ENCODE measurements at regions not wholly inside any gene's neighbourhood (a gene's known extent, or its start where the extent isn't known, plus 50 kb on each side); places are given as distances from the start of the nearest gene placed in this dataset.

DNA sequence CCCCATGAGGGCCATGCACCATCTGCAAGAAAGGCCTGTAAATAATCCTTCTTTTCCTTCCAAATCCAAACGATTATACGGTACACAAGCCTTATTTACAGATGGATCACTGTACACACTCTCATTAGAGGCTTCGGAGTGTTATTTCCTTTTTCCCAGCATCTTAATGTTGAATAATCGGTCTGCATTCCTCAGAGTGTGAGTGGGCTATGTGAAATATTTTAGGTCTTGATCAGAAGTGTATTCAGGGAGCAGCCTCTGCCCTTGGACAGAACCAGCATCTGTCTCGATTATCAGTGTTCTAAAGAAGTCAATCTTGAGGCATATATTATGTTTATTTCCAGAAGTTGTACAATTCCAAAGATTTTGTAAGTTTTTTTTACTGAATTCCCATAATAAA is 340.6 kb downstream of the SEC23A start:
- peak; percentile 34 for DNase-seq

DNA sequence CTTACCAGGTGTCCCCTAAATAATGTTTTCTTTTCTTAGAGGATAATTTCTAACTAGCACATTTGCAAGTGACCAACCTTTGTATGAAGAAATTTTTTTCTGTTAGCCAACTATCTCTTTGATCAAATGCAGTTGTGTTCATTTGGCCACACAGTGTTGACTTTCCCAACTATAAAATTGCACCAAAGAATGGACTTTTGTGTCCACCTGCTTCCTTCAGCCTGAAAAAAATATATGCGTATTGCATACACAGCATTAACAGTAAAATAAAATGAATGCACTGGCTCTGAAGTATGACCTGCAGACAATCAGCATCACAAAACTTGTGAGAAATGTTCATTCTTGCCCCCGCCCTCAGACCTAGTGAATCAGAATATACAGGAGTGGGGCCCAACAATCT is 342.0 kb downstream of the SEC23A start:
- no peak for DNase-seq

DNA sequence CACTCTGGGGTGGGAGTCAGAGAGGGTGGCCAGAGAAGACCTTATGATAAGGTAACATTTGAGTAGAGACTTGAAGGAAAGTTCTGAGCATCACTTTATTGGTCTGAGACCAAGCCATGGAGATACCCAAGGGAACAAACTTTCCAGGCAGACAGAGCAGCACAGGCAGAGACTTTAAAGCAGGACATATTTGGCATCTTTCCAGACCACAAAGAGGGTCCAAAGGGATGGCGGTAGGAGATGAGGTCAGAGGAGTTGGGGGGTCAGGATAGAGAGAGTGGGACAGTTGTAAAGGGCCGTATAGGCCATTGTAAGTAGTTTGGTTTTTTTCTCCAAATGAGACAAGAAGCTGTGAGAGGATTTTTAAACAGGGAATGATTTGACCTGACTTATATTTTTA is 344.4 kb downstream of the SEC23A start:
- DNase-seq = peak; percentile 2

DNA sequence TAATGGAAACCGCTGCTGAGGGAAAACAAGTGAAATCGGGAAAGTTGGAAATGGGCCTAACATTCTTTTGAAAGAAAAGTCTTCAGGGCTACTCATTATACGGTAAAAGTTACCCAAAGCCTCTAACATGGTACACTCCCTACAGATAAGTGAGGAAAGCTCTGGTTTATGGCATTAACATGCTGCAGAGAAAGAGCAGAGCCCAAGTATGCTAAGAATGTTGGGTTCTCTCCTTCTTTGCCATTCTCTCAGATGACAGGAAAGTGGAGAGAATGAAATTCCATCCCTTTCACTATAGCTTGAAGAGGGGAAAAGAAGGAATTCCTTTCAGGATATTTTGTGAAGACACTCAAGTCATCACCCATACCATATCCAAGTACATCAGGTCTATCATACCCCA is 348.0 kb downstream of the SEC23A start:
- peak; percentile 32 for DNase-seq

DNA sequence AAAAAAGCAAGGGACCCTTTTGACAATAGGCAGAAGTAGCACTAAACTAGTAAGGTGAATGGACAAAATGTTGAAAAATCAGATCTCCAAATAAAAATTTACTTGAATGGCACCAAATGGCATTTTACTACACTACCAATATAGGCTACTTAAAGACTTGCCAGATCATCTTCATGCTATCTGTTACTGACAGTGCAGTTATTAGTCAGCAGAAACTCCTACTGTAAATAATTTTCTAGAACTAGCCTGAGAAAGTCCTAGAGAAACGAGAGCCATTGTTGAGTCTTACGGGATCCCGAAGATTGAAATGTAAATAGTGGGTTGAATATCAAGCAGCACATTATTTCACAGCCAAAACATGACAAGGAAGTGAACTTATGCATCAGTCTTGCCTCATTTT is 350.3 kb downstream of the SEC23A start:
- no peak for DNase-seq

DNA sequence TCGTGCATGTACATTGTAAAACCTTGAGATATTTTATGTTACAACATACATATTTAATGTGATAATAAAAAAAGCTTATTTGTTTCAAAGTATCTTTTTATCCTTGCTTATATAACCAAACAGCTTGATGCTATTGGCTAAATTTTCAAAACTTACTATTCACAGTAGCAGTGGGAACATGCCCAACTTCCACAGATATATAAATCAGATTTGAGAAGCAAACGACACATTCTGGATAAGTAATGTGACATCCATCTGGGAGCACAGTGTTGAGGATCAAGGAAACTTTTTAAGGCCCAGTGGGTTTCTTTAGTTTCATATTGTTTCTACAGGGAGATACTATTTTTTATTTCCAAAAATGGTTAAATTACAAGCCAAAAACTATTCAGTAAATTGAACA is 350.7 kb downstream of the SEC23A start:
- DNase-seq = no peak

DNA sequence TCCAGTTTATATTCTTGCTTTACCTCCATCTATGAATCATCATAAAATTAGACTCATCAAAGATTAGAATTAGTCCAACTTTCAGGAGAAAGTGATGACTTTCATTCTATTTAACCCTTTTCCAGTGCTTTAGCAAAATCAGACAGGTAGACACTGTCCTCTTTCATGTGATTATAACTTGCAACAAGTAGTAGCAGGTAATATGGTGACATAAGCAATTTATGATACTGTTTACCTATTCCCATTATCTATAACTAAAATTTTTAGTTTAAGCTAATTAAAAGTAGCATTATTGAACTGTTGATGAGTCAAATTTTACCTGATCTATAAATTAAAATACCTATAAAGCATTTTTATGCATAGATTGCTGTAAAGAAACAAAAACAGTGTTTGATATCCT is 351.6 kb downstream of the SEC23A start:
- DNase-seq = no peak

DNA sequence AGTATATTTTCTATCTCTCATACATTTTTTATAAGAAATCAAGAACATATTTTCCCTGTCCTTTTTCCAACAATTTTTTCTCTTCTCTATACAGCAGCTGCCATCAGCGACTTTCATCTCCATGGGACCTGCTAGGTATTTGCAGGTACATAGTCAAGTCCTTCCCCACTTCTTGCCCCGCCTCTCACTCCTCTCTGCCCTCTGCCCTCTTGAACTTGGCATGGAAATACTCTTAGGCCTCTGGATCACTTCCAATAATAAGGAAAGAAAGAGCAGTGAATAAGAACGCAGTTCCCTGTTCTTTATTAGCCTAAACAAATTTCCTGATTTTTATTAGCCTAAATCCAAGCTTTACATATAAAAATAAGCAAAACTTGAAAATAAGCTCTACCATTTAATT is 353.1 kb downstream of the SEC23A start:
- DNase-seq = no peak

DNA sequence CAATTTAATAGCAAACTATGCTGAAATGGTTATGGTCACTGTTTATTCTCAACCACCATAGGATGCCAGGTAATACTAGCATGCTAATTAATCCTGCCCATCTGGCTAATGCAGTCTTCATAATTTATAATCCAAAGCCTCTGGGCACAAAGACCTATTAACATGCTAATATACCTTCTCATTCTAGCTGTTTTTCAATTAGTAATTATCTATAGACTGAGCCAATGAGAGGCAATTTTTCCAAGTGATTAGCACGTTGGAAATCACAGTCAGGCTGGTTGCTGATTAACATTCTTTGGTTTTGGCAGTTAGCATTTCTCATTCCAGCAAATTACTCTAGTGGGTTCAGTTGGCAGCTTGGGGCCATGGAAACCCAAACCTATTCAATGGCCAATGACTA is 357.2 kb downstream of the SEC23A start:
- no peak for DNase-seq

DNA sequence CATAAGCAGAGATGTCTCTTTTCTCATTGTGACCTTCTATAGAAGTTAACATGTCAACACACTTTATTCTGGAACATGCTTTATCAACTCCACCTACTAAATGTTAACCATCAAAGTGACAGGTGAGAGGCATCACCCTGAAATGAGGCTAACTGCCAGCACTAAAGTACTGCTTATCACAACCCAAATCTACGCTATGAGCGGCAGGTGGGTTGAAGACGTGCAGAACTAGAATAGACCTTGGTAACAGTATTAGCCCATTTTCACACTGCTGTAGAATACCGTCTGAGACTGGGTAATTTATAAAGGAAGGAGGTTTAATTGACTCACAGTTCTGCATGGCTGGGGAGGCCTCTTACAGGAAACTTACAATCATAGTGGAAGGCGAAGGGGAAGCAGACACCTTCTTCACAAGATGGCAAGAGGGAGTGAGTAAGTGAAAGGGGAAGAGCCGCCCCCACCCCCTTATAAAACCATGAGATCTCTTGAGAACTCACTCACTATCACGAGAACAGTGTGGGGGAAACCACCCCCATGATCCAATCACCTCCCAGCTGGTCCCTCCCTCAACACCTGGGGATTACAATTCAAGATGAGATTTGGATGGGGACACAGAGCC is 359.0 kb downstream of the SEC23A start:
- DNase-seq = no peak

DNA sequence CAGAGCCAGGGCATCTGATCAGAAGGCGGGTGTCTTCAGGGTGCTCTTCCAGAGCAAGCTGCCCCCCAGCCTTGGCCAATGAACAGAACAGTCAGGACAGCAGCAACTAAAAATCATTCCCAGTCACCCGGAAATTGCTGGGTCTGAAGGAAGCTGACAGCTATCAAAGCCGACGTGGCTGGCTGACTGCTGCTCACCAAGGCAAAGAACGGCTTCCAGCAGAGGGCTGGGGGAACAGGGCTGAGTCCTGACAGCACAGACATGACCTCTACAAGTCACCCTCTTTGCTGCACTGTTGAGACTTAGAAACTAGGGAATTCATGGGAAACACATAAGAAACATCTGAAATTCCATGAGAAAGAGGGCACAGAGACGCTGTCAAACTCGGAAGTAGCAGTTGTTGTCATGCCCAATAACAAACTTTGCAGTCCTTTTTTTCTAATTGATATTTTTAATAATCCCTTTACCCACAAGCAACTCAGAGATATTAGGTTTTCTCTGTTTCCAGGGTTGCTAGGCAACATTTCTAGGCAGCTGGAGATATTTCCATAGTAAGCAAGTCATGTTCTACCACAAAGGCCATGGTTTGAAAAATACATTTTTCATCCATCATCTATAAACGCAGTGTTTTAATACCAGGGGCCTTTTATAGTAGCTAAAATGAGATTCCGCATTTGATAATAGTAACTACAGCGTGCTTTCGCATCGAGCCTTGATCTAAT is 365.2 kb downstream of the SEC23A start:
- no peak for DNase-seq

DNA sequence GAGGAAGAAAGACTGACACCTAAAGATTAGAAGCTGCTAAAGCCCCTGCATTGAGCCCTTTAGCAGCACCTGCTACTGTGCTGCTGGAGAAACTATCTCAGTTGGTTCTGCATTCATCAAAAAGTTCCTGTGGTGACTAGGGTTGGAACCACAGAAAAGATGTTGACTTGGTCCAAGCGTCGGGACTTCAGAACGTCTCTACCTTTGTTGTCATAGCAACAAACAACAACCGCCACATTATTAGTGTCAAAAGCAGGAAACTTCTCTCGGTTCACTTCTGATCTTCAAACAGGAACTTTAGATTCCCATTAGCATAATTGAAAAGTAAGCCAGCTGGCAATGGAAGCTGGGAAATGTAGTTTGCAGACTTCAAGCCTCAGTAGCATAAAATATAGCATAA is 368.0 kb downstream of the SEC23A start:
- no peak for DNase-seq

DNA sequence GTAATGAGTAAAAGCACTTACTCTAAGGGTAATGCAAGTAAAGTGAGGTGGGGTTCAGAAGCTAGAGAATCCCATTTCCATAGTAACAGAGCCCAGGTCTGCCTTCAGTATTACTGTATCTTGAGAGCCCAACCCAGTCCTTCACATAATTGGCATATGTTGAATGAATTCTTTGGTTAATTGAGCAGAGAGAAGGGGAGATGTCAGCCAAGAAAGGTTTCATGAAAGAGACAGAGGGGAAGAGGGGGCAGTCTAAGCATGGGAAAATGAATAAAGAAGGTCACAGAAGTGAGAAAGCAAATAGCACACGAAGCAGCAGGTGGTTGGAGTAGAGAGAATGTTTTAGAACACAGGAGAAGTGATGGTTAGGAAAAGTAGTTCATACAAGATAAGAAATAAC is 371.1 kb downstream of the SEC23A start:
- DNase-seq = no peak

DNA sequence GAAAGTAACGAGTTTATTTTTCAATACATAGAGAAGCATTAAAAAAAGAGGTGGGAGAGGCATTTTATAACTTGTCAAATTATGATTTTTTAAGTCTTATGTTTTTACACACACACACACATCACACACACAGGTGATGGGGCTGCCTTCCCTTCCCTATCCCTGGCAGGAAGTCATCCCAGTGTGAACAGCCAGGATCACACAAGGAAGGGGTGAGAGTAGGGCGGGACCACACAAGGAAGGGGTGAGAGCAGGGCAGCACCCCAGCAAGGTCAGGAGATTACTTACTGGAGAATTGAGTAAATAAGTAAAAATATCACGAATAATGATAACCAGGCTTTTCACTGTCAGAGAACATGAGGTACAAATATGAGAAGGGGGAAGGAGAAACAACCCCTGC is 372.6 kb downstream of the SEC23A start:
- DNase-seq = no peak

DNA sequence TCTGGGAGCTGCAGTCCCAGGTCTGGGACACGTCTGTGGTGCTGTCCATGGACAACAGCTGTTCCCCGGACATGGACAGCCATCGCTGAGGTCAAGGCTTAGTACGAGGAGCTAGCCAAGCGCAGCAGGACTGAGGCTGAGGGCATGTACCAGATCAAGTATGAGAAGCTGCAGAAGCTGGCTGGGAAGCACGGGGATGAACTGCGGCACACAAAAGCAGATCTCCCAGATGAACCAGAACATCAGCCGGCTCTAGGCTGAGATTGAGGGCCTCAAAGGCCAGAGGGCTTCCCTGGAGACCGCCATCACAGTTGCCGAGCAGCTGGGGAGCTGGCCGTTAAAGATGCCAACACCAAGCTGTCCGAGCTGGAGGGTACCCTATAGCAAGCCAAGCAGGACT is 375.3 kb downstream of the SEC23A start:
- no peak for DNase-seq

DNA sequence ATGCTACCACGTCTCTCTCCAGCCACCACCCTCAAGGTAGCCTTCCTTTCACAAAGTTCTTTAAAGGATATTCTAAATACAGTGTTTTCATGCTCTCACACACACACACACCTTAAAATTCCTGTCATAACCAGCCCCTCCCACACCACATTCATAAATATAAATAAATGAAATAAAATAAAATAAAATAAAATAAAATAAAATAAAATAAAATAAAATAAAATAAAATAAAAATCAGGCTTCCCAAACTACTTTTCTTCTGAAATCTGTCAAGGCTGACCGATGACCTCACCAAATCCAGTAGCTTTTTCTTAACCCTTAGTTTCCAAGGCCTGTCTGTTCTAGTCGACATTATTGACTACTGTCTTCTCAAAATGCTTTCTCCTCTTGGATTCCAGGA is 378.4 kb downstream of the SEC23A start:
- no peak for DNase-seq

DNA sequence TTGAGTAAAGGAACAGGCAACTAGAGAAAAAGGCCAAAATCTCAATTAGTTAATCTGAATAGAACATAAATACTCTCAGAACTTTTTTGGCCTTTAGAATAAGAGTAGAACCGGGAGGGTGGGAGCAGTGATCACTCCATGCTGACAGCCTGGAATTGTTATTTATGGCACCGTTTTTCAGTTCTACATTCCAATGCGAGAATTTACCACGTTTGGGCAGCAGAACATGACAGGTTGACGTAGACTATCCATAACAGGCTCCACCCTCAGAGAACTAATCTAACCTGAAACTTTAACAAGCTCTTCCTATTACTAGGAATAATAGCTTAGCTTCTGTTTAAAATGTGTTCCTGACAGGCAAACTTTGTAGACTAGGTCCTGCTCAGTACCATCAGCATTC is 379.1 kb downstream of the SEC23A start:
- peak; percentile 7 for DNase-seq

DNA sequence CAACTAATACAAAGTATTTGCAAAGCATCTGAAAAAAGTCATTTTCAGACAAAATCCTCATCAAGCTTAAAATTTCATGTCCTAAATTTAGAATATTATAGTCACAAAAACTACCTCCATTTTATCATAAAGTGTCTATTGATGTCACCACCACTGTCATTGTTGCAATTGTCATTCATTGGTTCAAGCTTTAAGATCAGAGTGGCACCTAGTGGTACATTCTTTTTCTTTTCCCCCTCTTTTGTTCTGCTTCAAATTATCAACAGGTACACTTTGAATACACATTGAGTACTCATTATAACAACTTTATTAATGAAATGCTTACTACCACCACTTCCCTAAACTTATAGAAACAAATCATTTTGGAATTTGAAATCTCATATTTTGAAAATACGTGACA is 379.8 kb downstream of the SEC23A start:
- no peak for DNase-seq

DNA sequence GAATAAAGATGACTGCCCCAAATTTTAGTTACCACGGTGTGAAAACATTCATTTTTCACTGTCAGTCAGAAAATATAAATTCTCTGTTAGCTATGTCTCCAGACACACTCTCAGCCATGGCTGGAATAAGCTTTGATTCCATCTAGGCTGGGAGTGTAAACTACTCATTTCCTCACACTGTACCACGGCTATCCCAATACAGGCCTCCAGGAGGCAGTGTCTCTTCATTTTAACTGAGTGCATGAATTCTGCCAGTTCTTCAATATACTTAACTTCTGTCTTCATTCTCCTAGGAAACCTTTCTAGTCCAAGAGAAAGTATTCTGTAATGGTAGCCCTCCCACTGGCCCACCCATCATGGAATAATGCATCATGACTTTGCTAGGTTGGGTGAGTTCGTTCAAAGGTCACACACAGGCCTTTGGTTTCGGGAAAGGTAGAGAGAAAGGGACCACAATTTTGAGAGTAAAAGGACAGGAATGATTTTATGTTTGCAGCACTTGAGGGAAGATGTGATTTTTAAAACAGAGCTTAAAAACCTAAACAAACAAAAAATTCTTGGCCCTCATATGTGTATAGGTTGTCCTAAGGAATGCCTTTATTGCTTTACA is 381.1 kb downstream of the SEC23A start:
- peak; percentile 56 for DNase-seq

DNA sequence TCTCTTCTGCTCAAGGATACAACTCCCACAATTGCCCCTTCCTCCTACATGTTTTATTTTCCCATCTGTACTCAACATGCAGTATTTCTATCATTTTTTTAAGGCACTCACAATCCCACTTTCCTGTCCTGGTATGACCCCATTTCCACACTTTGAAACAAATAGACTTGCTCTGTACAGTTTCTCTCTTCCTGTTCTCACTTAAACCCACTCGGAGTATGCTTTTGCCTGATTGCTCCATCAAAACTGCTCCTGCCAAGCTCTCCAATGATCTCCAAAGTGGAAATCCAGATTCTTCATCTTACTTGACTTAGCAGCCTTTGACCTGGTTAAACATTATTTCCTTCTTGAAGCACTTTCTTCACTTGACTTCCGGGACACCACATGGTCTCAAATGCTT is 384.5 kb downstream of the SEC23A start:
- DNase-seq = no peak

DNA sequence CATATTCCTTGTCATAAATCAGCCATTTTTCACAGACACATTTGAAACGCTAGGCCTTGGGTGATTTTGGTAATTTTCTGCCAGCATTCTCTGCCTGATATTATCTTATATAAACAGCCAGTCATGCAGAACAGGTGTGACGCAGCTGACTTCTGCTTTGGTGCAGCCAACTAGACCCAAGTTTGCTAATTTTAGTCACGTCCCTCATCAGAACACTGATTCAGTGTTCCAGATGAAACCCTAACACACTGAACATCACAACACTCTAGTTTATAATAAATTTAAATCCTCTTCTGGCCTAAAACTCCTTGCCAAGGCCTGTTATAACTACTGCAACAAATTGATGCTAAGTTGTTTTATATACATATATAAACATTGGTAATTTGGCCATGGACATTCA is 386.1 kb downstream of the SEC23A start:
- DNase-seq = no peak

DNA sequence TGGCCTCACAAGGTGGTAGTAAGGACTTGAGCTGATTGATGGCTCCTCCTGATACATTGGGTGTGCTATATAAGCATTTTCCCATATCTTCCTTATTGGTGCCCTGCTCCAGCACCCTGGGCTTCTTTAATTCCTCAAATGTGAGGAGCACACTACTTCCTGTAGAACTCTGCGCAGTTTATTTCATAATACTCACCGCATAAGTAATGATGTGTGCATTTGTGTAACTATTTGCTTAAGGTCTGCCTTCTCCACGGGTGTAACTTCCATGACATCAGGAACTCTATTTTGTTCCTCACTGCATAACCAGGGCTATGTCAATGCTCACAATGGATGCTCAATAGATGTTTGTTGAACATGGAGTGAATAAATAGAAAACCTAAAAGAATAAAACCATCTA is 392.2 kb downstream of the SEC23A start:
- no peak for DNase-seq

DNA sequence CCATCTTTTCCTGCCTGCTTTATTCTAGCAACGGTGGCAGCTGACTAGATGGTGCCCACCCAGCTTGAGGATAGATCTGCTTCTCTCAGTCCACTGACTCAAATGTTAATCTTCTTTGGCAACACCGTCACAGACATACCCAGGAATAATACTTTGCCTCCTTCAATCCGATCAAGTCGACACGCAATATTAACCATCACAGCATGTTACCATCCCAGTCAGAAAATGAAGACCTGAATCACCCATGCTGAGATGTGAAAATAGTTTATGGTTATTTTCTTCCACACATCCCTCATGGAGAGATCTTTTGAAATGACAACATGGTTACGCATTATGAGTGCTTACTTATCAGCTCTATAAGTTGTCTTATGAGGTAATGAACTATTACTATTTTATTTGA is 392.8 kb downstream of the SEC23A start:
- no peak for DNase-seq

DNA sequence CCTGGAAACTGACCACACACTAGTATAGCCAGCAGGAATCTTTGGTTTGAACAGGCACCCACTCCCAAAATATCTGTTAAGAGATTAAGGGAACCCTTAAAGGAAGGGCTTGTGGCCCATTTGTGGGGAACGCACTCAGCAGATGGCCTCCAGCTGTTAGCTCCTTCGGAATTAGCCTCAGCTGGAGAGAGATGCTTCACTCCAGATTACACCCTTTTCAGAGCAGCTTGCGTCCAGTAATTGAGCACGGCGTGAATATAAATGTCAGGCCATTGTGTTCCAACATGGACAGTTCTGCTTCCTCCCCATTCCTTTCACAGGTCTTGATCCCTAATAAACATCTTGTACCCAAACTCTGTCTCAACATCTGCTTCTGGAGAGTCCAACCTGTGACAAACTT is 397.8 kb downstream of the SEC23A start:
- no peak for DNase-seq
